ENCODE measurements at regions not wholly inside any gene's neighbourhood (a gene's known extent, or its start where the extent isn't known, plus 50 kb on each side); places are given as distances from the start of the nearest gene placed in this dataset.

GRCh38 chr1:200262326-200262965 is 147.4 kb downstream of the ZNF281 start:
- TF ChIP-seq CTCF (IDR thresholded peaks at IDR 0.05) (no peak), POLR2A (IDR thresholded peaks at IDR 0.05) (no peak)

Data from Peyer's patch (tissue), 4 donors.